CD4-positive, alpha-beta T cell treated with Interferon alpha-2 for 1 hour (primary cell): ENCODE measurements at regions not wholly inside any gene's neighbourhood (a gene's known extent, or its start where the extent isn't known, plus 50 kb on each side); places are given as distances from the start of the nearest gene placed in this dataset.
A peak's percentile ranks its signal among the peaks of the same experiment; 100 is the strongest.
"Not testable (repeated sequence)": the region's sequence is repeated elsewhere in the genome, so short reads cannot be mapped to it uniquely, and the experiment has no call there.

ENCODE experiments used
- DNase-seq, 2 donors: peaks; one replicate each; pipeline ENCODE4 v3.0.0-alpha.2; 2020 to 2022

GRCh38 chr2:36157093-36157492 lies 198.5 kb upstream of the CRIM1 start:
- DNase-seq, result not testable (repeated sequence)

- DNase-seq, result no peak
These were observed 207.7 kb upstream of the CRIM1 start for GRCh38 chr2:36147670-36148390.

DNA sequence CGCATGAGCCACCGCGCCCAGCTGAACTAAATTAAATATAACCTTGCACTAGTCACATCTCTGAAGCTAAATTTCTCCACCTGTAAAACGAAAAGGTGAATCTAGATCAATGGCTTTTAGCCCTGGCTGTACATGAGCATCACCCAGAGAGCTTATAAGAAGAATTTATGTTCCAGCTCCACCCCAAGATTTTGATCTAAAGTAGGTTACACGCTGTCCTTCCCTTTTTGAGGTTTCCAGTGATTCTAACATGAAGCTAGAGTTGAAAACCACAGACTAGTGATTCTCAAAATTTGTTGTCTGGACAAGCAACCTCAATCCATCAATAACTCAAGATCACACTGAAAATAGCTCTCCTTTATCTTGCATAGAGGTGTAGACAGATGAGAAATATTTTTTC lies 208.8 kb upstream of the CRIM1 start:
- DNase-seq, result no peak

- DNase-seq, result no peak
These were observed 215.2 kb upstream of the CRIM1 start for GRCh38 chr2:36140391-36140790.

- DNase-seq, result peak in 1 of 2 donors; percentile 5
These were observed 218.0 kb upstream of the CRIM1 start for GRCh38 chr2:36137612-36138011.

DNA sequence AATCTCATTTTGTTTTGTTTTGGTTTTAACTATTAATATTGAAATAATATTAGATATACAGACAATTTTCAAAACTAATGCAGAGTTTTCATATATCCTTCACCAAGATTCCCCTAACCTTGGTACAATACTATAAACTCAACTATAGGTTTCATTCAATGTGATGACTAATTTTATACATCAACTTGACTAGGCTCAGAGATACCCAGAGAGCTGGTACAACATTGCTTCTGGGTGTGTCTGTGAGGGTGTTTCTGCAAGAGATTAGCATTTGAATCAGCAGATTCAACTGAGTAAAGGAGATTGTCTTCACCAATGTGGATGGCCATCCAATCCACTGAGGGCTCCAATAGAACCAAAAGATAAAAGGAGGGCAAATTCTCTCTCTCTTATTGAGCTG lies 221.3 kb upstream of the CRIM1 start:
- no peak for DNase-seq

DNA sequence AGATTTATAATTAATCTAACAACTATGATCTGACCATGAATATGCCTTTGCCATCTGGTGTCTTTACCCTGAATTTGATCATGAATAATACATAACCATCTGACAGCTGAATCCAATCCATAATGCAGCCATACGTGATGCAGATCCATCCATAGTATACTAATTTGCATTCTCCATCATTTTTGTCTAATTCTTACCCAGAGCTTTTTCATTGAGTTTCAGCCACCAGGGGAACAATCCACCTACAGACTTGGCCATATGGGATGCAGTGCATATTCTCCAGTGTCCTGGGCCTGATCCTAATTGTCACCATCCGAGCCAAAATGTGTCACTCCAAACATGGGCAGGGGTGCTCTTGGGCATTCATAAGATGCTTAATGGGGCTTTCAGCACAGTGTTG lies 227.2 kb upstream of the CRIM1 start:
- no peak for DNase-seq

GRCh38 chr2:36125702-36126101 lies 229.9 kb upstream of the CRIM1 start:
- no peak for DNase-seq

DNA sequence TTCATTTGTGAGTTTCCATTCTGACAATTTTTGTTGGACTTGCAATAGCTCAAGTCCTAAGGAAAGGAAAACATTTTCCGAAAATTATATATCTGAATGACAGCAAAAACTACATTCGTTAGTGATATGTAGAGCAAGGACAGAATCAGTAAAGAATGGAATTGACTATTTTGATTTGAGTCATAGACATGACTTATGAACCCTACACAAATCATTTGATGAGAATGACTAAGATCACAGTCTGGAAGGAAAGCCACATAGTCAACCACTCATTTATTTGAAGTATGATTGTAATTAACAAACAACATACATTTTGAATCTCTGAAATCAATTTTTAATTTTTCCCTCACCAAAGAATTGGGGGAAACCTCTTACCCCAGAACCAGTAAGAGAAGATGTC lies 231.6 kb upstream of the CRIM1 start:
- no peak for DNase-seq

DNA sequence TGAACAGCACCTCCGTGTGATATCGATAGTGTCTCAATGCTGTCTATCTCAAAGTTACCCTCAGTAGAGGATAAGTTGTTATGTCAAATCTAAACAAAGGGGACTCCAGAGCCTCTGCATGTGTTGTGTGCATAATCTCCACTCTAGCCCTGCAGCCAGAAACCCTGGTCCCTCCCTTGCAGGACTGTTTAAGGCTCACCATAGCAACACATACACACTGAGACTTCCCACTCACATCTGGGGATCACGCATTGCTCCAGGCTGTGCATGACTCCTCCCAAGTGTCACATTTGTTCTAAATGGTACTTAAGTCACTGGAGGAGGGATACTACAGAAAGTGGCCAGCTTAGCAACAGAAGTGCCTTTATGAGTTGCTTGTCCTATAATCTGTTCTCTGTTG lies 258.6 kb upstream of the CRIM1 start:
- no peak for DNase-seq

DNA sequence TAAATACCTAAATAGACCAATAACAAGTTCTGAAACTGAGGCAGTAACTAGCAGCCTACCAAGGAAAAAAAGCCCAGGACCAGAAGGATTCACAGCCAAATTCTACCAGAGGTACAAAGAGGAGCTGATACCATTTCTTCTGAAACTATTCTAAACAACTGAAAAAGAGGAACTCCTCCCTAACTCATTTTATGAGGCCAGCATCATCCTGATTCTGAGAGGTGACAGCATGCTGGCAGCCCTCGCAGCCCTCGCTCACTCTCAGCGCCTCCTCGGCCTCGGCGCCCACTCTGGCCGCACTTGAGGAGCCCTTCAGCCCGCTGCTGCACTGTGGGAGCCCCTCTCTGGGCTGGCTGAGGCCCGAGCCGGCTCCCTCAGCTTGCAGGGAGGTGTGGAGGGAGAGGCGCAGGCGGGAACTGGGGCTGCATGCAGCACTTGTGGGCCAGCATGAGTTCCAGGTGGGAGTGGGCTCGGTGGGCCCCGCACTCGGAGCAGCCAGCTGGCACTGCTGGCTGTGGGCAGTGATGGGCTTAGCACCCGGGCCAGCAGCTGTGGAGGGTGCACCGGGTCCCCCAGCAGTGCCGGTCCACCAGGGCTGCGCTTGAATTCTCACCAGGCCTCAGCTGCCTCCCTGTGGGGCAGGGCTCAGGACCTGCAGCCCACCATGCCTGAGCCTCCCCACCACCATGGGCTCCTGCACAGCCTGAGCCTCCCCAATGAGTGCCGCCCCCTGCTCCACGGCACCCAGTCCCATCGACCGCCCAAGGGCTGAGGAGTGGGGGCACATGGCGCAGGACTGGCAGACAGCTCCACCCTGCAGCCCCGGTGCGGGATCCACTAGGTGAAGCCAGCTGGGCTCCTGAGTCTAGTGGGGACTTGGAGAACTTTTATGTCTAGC lies 263.5 kb upstream of the CRIM1 start:
- not testable (repeated sequence) for DNase-seq

DNA sequence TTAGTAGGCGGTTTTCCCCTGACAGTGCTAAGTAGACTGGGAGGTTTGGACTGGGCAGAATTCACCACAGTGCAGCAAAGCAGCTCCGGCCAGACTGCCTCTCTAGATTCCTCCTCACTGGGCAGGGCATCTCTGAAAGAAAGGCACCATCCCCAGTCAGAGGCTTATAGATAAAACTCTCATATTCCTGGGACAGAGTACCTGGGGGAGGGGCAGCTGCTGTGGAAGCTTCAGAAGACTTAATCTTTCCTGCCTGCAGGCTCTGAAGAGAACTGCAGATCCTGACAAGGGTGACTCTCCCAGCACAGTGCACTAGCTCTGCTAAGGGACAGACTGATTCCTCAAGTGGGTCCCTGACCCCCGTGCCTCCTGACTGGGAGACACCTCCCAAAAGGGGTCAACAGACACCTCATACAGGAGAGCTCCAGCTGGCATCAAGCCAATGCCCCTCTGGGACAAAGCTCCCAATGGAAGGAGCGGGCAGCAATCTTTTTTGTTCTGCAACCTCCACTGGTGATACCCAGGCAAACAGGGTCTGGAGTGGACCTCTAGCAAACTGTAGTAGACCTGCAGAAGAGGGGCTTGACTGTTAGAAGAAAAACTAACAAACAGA lies 266.8 kb upstream of the CRIM1 start:
- DNase-seq, result no peak

GRCh38 chr2:36087344-36087743 lies 268.2 kb upstream of the CRIM1 start:
- no peak for DNase-seq

- DNase-seq, result no peak
These were observed 275.8 kb upstream of the CRIM1 start for GRCh38 chr2:36079793-36080192.

- no peak for DNase-seq
These were observed 281.6 kb upstream of the CRIM1 start for GRCh38 chr2:36074008-36074407.

DNA sequence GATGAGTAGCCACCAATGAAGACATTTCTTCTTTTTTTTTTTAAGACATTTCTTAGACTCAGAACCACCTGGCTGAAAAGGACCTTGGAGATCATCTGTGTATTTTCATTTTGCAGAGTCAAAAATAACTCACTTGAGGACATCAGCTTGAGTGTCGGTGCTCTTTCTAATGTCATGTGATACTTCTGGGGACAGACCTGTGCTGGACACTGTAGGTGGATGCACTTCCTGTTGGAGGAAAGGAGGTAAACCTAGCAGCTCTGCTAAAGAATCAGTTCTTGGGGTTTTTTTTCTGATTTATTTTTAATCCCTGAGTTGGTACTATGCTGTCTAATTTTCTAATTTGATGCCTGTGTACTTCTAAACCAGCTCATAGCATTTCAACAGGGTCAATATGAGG lies 283.9 kb upstream of the CRIM1 start:
- no peak for DNase-seq

DNA sequence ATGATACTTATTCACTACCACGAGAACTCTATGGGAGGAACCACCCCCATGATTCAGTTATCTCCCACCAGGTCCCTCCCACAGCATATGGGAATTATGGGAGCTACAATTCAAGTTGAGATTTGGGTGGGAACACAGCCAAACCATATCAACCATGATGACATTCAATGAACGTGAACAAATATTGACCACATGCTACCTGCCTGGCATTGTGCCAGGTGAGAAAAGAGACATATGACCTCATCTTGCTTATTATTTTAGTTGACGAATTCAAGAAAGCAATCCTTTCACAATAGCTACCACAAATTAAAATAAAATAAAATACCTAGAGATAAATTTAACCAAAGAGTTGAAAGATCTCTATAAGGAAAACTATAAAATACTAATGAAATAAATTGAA lies 286.5 kb upstream of the CRIM1 start:
- DNase-seq, result no peak

- DNase-seq, result no peak
These were observed 287.5 kb upstream of the CRIM1 start for GRCh38 chr2:36068086-36068485.

- DNase-seq, result no peak
These were observed 295.4 kb upstream of the CRIM1 start for GRCh38 chr2:36060133-36060532.

DNA sequence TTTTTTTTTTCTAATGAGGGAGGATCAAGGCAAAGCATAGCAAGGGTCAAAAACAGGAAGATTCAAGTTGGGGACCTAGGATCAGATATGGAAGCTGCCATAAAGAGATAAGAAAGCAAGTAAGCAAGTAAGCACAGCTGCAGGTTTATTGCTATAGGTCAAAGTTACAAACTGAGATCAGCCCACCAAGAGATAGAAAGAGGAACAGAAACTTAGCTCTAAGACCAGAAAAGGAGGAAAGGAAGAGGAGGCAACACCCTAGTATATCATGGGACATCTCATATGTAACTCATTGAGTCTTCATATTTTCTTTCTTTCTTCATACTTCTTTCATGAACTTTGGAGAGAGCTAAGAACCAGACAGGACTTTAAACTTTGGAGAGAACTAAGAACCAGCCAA lies 295.9 kb upstream of the CRIM1 start:
- DNase-seq, result no peak

DNA sequence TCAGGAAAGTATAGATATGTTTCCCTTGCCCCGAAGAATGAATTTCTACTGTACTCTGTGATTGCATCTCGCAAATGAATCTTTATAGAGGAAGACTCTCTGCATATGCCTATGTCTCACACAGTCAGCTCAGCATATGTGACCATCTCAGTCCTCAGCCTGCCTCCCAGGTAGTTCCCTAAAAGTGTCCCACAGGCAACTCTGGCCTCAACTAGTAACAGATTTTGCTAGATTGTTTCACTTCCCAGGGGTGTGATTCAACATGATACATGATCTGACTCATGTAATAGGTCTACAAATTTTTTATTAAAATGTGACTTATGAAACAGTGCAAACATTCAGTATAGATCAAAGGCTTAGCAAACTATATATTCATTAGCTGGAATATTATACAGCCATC lies 296.6 kb upstream of the CRIM1 start:
- no peak for DNase-seq

DNA sequence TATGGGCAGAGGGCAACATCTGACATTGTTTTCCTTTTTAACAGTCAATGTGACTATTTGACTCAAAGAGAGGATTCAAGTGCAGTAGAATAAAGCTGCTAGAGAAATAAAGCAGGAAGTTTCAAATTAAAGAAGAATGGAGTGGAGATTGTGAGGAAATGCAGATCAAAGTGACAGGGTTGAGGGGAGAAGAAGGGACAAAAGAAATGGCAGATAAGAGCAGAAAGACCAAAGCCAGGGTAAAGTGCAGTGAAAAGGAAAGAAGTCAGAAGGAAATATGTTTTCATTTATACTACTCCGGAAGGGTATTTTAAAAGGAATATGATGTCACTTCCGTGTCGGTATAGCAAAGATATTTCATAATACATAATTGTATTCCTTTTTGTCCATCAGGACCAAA lies 297.5 kb upstream of the CRIM1 start:
- DNase-seq, result no peak

DNA sequence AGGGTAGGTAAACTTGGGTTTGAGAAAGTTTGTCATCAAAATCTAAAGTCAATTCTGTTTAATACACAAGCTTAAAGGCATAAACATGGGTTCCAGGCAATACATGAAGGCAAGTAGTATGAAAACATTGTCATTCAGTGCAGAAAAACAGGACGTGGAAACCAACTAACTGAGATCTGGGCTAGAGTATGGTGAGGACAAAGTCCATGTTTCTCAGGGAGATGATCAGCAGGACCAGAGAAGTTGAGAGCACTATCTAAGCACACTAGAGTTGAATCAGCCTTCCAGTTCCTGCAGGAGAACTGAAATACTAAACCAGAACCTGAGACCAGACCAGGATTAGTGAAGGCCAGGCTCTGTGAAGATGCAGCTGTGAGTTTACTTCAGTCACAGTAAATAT lies 302.8 kb upstream of the CRIM1 start:
- no peak for DNase-seq

DNA sequence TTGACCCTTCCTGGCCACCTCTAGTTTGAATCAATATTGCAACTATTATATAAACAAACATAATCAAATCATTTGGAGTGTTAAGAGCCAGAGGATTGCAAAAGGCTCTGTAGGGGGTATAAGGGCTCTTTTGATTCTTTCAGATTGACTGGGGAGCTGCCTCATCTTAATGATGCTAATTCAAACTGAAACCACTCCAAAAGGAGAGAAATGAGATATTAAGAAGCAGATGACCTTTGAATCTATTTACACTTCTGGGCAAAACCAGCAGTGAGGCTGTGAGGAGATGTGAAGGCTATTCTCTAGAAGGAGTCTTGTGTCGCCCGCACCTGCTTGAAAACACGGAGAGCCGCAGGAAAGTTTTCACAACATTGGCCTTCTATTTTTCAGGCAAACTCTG lies 311.2 kb upstream of the CRIM1 start:
- no peak for DNase-seq
